BJ (cell line): ENCODE measurements at regions not wholly inside any gene's neighbourhood (a gene's known extent, or its start where the extent isn't known, plus 50 kb on each side); places are given as distances from the start of the nearest gene placed in this dataset.
A peak's percentile ranks its signal among the peaks of the same experiment; 100 is the strongest.
"Not testable (repeated sequence)": the region's sequence is repeated elsewhere in the genome, so short reads cannot be mapped to it uniquely, and the experiment has no call there.

Source experiments
- CTCF ChIA-PET: fragments of 350-600 bp; formaldehyde crosslinking; extraction: SDS; loops from one replicate; lab custom pipeline; 2021; ENCODE audit warnings: antibody characterized with exemption, inconsistent platforms; lab: Yijun Ruan, JAX
- POLR2A ChIA-PET: fragments of 300-600 bp; sonication (Branson Sonifier 250); formaldehyde crosslinking; extraction: SDS; loops from one replicate; lab custom pipeline; 2021; ENCODE audit warnings: antibody characterized with exemption; lab: Charles Lee
- DNase-seq: peaks from one replicate; pipeline ENCODE4 v3.0.0-alpha.2; 2011; ENCODE audit warnings: low read depth
- H3K27me3 ChIP-seq: 2 replicates; pipeline ENCODE4 v1.6.0; 2011; ENCODE audit warnings: low read length; ENCODE audit not compliant: control insufficient read depth, insufficient read depth
- H3K36me3 ChIP-seq: 2 replicates; pipeline ENCODE4 v1.5.1; 2011; ENCODE audit warnings: low read length; ENCODE audit not compliant: control insufficient read depth, insufficient read depth
- H3K4me3 ChIP-seq: 2 replicates; pipeline ENCODE4 v1.5.1; 2011; ENCODE audit warnings: low read depth, mild to moderate bottlenecking, control low read depth, low read length
- CTCF ChIP-seq: IDR thresholded peaks from 2 replicates; pipeline ENCODE4 v1.5.1; 2011; ENCODE audit warnings: low read depth, mild to moderate bottlenecking, control low read depth, inconsistent platforms, low read length, moderate library complexity; ENCODE audit not compliant: insufficient read depth

GRCh38 chr21:15631342-15631741 is 98.4 kb upstream of the USP25 start:
- ChIA-PET POLR2A (no interaction called here), CTCF (no interaction called here)
- H3K27me3 ChIP-seq: no peaks in the 10 kb centered on the region; the same call in 1 of the 2 replicates
- H3K4me3 ChIP-seq: no peak overlapping the region
- TF ChIP-seq CTCF: no peak
- no peaks in the 10 kb centered on the region for H3K36me3 ChIP-seq
- peak; percentile 86 for DNase-seq

GRCh38 chr21:15634541-15634940 is 95.2 kb upstream of the USP25 start:
- DNase-seq, H3K36me3 ChIP-seq, H3K27me3 ChIP-seq, H3K4me3 ChIP-seq, POLR2A ChIA-PET, CTCF ChIA-PET: not testable (repeated sequence)

- no peak for TF ChIP-seq CTCF
- CTCF ChIA-PET: no interaction called here
These were observed 90.8 kb upstream of the USP25 start for GRCh38 chr21:15638856-15639549.

DNA sequence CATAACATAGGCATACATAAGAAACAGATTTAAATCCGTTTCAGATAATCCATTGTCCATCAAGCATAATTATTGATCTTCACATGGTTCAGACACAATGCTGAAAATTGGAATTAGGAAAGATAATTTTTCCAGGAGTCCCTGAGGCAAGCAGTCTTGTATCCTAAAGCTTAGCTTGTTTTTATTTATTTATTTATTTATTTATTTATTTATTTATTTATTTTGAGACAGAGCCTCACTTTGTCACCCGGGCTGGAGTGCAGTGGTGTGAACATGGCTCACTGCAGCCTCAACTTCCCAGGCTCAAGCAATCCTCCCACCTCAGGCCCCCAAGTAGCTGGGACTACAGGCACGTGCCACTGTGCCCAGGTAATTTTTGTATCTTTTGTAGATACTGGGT is 89.7 kb upstream of the USP25 start:
- CTCF ChIA-PET: interaction anchor here (0.6 kb wide), 1 partner anchor 22 kb away, joined by 4 read pairs; no protein-coding TSS in a partner anchor
- POLR2A ChIA-PET, DNase-seq, H3K4me3 ChIP-seq, H3K27me3 ChIP-seq, H3K36me3 ChIP-seq: not testable (repeated sequence)

More at GRCh38 chr21:15638856-15639549, 90.8 kb upstream of the USP25 start:
- no peak for DNase-seq
- Histone ChIP-seq H3K4me3 (no peak overlapping the region), H3K27me3 (no peaks in the 10 kb centered on the region), H3K36me3 (no peaks in the 10 kb centered on the region)
- POLR2A ChIA-PET: interaction anchor here (0.6 kb wide), 1 partner anchor 233 kb away, joined by 17 read pairs; no protein-coding TSS in a partner anchor

DNA sequence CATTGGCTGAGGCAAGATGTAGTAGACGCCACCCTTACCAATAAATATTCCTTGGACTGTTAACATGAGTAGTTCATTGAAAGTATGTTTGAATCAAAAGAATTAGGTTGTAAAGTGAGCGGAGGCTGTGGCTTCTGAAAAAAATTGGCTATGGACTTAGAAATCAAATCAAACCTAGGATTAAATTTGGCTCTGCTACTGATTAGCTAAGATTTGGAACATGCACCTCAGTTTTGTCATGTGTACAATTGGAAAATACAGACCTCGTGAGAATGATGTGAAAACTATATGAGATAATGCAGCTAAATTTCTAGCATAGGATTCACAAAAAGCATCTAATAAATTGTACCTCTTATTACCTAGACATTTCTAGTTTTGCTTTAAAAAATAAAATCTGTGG is 85.3 kb upstream of the USP25 start:
- H3K27me3 ChIP-seq: no peaks in the 10 kb centered on the region
- no peaks in the 10 kb centered on the region for H3K36me3 ChIP-seq
- ChIA-PET POLR2A (no interaction called here), CTCF (no interaction called here)
- H3K4me3 ChIP-seq: no peak overlapping the region
- TF ChIP-seq CTCF: no peak
- no peak for DNase-seq

DNA sequence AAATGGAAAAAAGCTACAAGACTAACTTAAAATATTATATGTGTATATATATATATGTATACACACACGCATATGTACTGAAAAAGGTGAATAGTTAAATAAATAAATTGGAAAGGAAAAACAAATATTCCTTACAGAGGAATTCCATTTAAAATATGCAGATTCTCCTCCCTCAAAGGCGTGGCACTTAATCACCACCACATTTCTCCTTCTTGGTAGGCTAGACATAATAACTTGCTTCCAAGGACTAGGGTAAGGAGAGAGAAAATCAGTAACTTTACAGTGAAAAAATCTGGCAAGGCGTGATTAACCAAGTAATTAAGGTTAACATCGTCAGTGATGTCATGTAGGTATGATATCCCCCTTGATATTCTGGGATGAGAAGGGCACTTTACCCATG is 84.0 kb upstream of the USP25 start:
- DNase-seq: no peak

More for the DNA sequence above, 84.0 kb upstream of the USP25 start:
- Histone ChIP-seq H3K4me3 (no peak overlapping the region), H3K27me3 (no peaks in the 10 kb centered on the region), H3K36me3 (no peaks in the 10 kb centered on the region)
- ChIA-PET CTCF (no interaction called here), POLR2A (no interaction called here)
- no peak for TF ChIP-seq CTCF
